HEK293 (cell line): ENCODE measurements at regions not wholly inside any gene's neighbourhood (a gene's known extent, or its start where the extent isn't known, plus 50 kb on each side); places are given as distances from the start of the nearest gene placed in this dataset.

ENCODE experiments used
- CTCF ChIA-PET: fragments of 350-600 bp; formaldehyde crosslinking; extraction: SDS; loops from one replicate; lab custom pipeline; 2021; ENCODE audit warnings: antibody characterized with exemption; lab: Yijun Ruan, JAX
- POLR2A ChIA-PET: fragments of 300-600 bp; formaldehyde crosslinking; extraction: SDS; loops from one replicate; lab custom pipeline; 2020; ENCODE audit warnings: antibody characterized with exemption, inconsistent platforms; lab: Yijun Ruan, JAX
- H3K27ac ChIP-seq: fragments of 200-500 bp; sonication (Bioruptor generic); 2 replicates; pipeline ENCODE4 v1.5.1; 2014; ENCODE audit warnings: low read depth, low read length, control low read depth, inconsistent platforms; ENCODE audit errors: extremely low read depth
- H3K36me3 ChIP-seq, 2 experiments: fragments of 200-500 bp in 1 of 2; sonication (Bioruptor generic) in 1 of 2; 1 replicate in 1 of 2; 2 replicates in 1 of 2; pipeline ENCODE4 v1.5.1; 2014 to 2017; ENCODE audit warnings: inconsistent platforms in 2 of 2, low read length in 2 of 2; ENCODE audit not compliant: control insufficient read depth in 2 of 2, insufficient read depth in 1 of 2
- H3K4me1 ChIP-seq: fragments of 200-500 bp; sonication (Bioruptor generic); 2 replicates; pipeline ENCODE4 v1.5.1; 2014; ENCODE audit warnings: mild to moderate bottlenecking, low read length, inconsistent platforms; ENCODE audit not compliant: control insufficient read depth, insufficient read depth
- H3K4me3 ChIP-seq: 2 replicates; pipeline ENCODE4 v1.5.1; 2011; ENCODE audit warnings: low read depth, mild to moderate bottlenecking, control low read depth, low read length, moderate library complexity
- H3K9me3 ChIP-seq: fragments of 200-500 bp; sonication (Bioruptor generic); 2 replicates; pipeline ENCODE4 v1.5.1; 2014; ENCODE audit warnings: low read depth, low read length, inconsistent platforms; ENCODE audit not compliant: control insufficient read depth, insufficient read depth
- EGR2 ChIP-seq: fragments of 450-650 bp; formaldehyde crosslinking; IDR thresholded peaks from 2 replicates; pipeline ENCODE4 v1.5.1; 2016; ENCODE audit warnings: low read depth, missing biosample characterization, missing genetic modification characterization
- FEZF1 ChIP-seq: fragments of 450-650 bp; formaldehyde crosslinking; IDR thresholded peaks from 2 replicates; pipeline ENCODE4 v1.5.1; 2016; ENCODE audit warnings: missing biosample characterization, missing genetic modification characterization
- GFI1B ChIP-seq: fragments of 450-650 bp; formaldehyde crosslinking; IDR thresholded peaks from 2 replicates; pipeline ENCODE4 v1.5.1; 2016; ENCODE audit warnings: missing biosample characterization, missing genetic modification characterization
- HOXC10 ChIP-seq: sonication (generic); formaldehyde crosslinking; IDR thresholded peaks from 2 replicates; pipeline ENCODE4 v1.8.1; 2023; ENCODE audit warnings: mild to moderate bottlenecking, missing genetic modification reagents
- MZF1 ChIP-seq: fragments of 450-650 bp; formaldehyde crosslinking; IDR thresholded peaks from 2 replicates; pipeline ENCODE4 v1.5.1; 2017; ENCODE audit warnings: missing biosample characterization, missing genetic modification characterization, borderline replicate concordance
- SCRT1 ChIP-seq: fragments of 450-650 bp; formaldehyde crosslinking; IDR thresholded peaks from 2 replicates; pipeline ENCODE4 v1.5.1; 2016; ENCODE audit warnings: missing biosample characterization, missing genetic modification characterization, borderline replicate concordance
- SETDB1 ChIP-seq: IDR thresholded peaks from one replicate; pipeline ENCODE4 v1.6.1; 2017; ENCODE audit warnings: mild to moderate bottlenecking, low read length, moderate library complexity, mixed read lengths; ENCODE audit not compliant: insufficient read length
- WT1 ChIP-seq: fragments of 450-650 bp; formaldehyde crosslinking; IDR thresholded peaks from 2 replicates; pipeline ENCODE4 v1.5.1; 2016; ENCODE audit warnings: missing biosample characterization, missing genetic modification characterization
- ZBTB17 ChIP-seq: fragments of 450-650 bp; formaldehyde crosslinking; IDR thresholded peaks from 2 replicates; pipeline ENCODE4 v1.5.1; 2016; ENCODE audit warnings: missing biosample characterization, missing genetic modification characterization
- ZBTB8A ChIP-seq: fragments of 450-650 bp; formaldehyde crosslinking; IDR thresholded peaks from 2 replicates; pipeline ENCODE4 v1.5.1; 2016; ENCODE audit warnings: missing biosample characterization, missing genetic modification characterization
- ZFP41 ChIP-seq: fragments of 450-650 bp; formaldehyde crosslinking; IDR thresholded peaks from 2 replicates; pipeline ENCODE4 v1.5.1; 2016; ENCODE audit warnings: missing biosample characterization, missing genetic modification characterization, borderline replicate concordance
- ZIC2 ChIP-seq: fragments of 450-650 bp; formaldehyde crosslinking; IDR thresholded peaks from 2 replicates; pipeline ENCODE4 v1.5.1; 2016; ENCODE audit warnings: missing biosample characterization, missing genetic modification characterization
- ZNF133 ChIP-seq: fragments of 450-650 bp; formaldehyde crosslinking; IDR thresholded peaks from 2 replicates; pipeline ENCODE4 v1.5.1; 2016; ENCODE audit warnings: missing biosample characterization, missing genetic modification characterization
- ZNF19 ChIP-seq: fragments of 450-650 bp; formaldehyde crosslinking; IDR thresholded peaks from 2 replicates; pipeline ENCODE4; 2016; ENCODE audit warnings: missing biosample characterization, missing genetic modification characterization, low read depth
- ZNF211 ChIP-seq: fragments of 450-650 bp; formaldehyde crosslinking; IDR thresholded peaks from 2 replicates; pipeline ENCODE4 v1.5.1; 2016; ENCODE audit warnings: low read depth, missing biosample characterization, missing genetic modification characterization
- ZNF24 ChIP-seq: fragments of 450-650 bp; formaldehyde crosslinking; IDR thresholded peaks from 2 replicates; pipeline ENCODE4 v1.5.1; 2016; ENCODE audit warnings: missing biosample characterization, missing genetic modification characterization
- ZNF248 ChIP-seq: fragments of 450-650 bp; formaldehyde crosslinking; IDR thresholded peaks from 2 replicates; pipeline ENCODE4 v1.5.1; 2017; ENCODE audit warnings: missing biosample characterization, missing genetic modification characterization
- ZNF341 ChIP-seq: fragments of 450-650 bp; formaldehyde crosslinking; IDR thresholded peaks from 2 replicates; pipeline ENCODE4; 2016; ENCODE audit warnings: low read depth, missing biosample characterization, missing genetic modification characterization
- ZNF366 ChIP-seq: fragments of 450-650 bp; formaldehyde crosslinking; conservative IDR thresholded peaks from 2 replicates; pipeline ENCODE4 v1.5.1; 2016; ENCODE audit warnings: missing biosample characterization, missing genetic modification characterization
- ZNF48 ChIP-seq: fragments of 450-650 bp; formaldehyde crosslinking; IDR thresholded peaks from 2 replicates; pipeline ENCODE4 v1.5.1; 2016; ENCODE audit warnings: missing biosample characterization, missing genetic modification characterization
- ZNF544 ChIP-seq: fragments of 450-650 bp; formaldehyde crosslinking; IDR thresholded peaks from 2 replicates; pipeline ENCODE4 v1.5.0; 2017; ENCODE audit warnings: missing biosample characterization, missing genetic modification characterization
- ZNF600 ChIP-seq: fragments of 450-650 bp; formaldehyde crosslinking; IDR thresholded peaks from 2 replicates; pipeline ENCODE4 v1.5.1; 2016; ENCODE audit warnings: missing biosample characterization, missing genetic modification characterization
- ZNF623 ChIP-seq: fragments of 450-650 bp; formaldehyde crosslinking; IDR thresholded peaks from 2 replicates; pipeline ENCODE4 v1.5.1; 2016; ENCODE audit warnings: missing biosample characterization, missing genetic modification characterization
- ZNF658 ChIP-seq: fragments of 450-650 bp; formaldehyde crosslinking; IDR thresholded peaks from 2 replicates; pipeline ENCODE4; 2016; ENCODE audit warnings: missing biosample characterization, missing genetic modification characterization
- ZXDB ChIP-seq: fragments of 450-650 bp; formaldehyde crosslinking; IDR thresholded peaks from 2 replicates; pipeline ENCODE4 v1.5.1; 2016; ENCODE audit warnings: missing biosample characterization, missing genetic modification characterization
- TF ChIP-seq, protein P1 (sequence below): fragments of 450-650 bp; formaldehyde crosslinking; IDR thresholded peaks from 2 replicates; pipeline ENCODE4 v1.5.1; 2016; ENCODE audit warnings: missing biosample characterization, missing genetic modification characterization
- TF ChIP-seq, protein P2 (sequence below): fragments of 450-650 bp; formaldehyde crosslinking; optimal IDR thresholded peaks from 2 replicates; pipeline ENCODE3; 2016; ENCODE audit warnings: missing biosample characterization, mild to moderate bottlenecking, missing genetic modification characterization

DNA sequence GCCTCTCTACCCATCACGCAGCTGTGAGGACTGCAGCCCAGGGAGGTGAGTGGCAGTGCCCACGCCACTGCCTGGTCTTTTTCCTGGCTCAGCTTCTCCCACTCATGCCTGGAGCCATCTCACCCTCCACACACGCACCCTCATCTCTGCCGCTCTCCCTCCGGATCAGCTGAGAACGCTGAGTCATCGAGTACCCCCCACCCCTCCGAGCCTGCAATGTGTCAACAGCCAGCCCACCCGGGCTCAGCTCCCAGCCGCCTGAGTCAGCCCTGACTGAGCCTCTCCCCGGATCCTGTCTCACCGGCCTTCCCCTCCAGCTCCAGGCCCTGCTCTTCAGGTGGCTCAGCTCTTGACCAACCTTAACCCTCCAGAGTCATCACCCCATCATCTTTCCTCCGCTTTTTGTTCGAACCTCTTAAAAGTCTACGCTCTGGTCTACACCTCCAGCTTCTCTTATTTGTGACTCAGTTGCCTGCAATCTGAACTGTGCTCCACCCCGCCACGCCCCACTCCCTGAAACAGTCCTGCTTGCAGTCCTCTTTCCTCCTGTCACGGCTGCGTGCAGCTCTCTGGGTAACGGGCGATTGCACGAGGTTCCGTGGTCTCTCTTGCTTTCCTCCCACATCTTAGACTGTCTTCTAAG is 94.4 kb upstream of the ASAP2 start (continued):
- TF ChIP-seq EGR2 (peak; percentile 55; the same call in 1 of the 2 replicates), SCRT1 (no peak), ZBTB8A (peak; percentile 57), ZNF600 (tag by site-specific recombination) (0 out of 2 replicates have a peak, but pooled peaks have one; percentile 19), ZIC2 (tag by site-specific recombination) (peak; percentile 33), ZBTB17 (tag by site-specific recombination) (peak; percentile 84)

DNA sequence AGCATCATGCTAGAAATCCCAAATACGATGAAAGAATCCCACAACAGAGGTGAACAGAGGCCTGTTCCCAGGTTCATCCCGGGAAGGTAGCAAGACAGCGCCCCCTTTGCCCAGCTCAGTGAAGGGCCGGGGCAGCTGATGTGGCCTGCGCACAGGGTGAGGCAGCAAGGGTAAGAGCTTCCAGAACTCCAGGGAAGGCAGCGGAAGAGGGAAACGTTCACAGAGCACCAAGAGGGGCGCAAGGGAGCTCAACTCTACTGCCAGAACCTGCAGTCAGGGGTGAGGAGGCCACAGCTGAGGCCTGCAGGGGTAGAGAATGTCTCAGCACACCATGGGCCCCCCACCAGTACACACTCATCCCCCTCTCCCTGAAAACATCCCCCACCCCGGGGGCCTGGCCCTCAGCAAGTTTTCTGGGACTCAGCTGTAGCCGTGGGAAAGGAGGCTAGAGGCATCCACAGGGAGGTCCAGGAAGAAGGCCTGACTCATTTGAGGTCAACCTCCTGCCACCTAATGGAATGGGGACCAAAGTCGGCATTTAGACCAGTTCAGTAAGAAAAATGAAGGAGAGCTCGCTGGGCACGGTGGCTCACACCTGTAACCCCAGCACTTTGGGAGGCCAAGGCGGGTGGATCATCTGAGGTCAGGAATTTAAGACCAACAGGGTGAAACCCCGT is 95.6 kb upstream of the ASAP2 start:
- TF ChIP-seq ZNF658 (tag by site-specific recombination) (no peak), ZFP41 (tag by site-specific recombination) (no peak), WT1 (tag by site-specific recombination) (no peak), ZNF133 (no peak), ZNF544 (tag by site-specific recombination) (no peak), FEZF1 (tag by site-specific recombination) (no peak), ZNF366 (no peak), HOXC10 (no peak), ZNF623 (tag by site-specific recombination) (no peak), ZNF341 (tag by site-specific recombination) (no peak), SETDB1 (no peak), MZF1 (tag by site-specific recombination) (no peak), GFI1B (tag by site-specific recombination) (no peak), ZNF48 (tag by site-specific recombination) (no peak), ZNF211 (no peak), ZNF19 (tag by site-specific recombination) (no peak), ZNF248 (no peak), ZNF24 (tag by site-specific recombination) (no peak)
- TF ChIP-seq, protein P1, sequence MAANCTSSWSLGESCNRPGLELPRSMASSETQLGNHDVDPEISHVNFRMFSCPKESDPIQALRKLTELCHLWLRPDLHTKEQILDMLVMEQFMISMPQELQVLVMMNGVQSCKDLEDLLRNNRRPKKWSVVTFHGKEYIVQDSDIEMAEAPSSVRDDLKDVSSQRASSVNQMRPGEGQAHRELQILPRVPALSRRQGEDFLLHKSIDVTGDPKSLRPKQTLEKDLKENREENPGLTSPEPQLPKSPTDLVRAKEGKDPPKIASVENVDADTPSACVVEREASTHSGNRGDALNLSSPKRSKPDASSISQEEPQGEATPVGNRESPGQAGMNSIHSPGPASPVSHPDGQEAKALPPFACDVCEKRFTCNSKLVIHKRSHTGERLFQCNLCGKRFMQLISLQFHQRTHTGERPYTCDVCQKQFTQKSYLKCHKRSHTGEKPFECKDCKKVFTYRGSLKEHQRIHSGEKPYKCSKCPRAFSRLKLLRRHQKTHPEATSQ, result no peak
- POLR2A ChIA-PET, result no interaction called here
- CTCF ChIA-PET, result interaction anchor here (0.5 to 2.2 kb wide), 9 partner anchors 8 to 635 kb away, joined by 3 to 7 read pairs (median 3); no protein-coding TSS in a partner anchor
- H3K27ac ChIP-seq, result no peak overlapping the region
- H3K9me3 ChIP-seq, result no peaks in the 10 kb centered on the region
- no peaks in the 10 kb centered on the region for H3K4me1 ChIP-seq
- no peaks in the 10 kb centered on the region for H3K36me3 ChIP-seq
- no peak overlapping the region for H3K4me3 ChIP-seq

DNA sequence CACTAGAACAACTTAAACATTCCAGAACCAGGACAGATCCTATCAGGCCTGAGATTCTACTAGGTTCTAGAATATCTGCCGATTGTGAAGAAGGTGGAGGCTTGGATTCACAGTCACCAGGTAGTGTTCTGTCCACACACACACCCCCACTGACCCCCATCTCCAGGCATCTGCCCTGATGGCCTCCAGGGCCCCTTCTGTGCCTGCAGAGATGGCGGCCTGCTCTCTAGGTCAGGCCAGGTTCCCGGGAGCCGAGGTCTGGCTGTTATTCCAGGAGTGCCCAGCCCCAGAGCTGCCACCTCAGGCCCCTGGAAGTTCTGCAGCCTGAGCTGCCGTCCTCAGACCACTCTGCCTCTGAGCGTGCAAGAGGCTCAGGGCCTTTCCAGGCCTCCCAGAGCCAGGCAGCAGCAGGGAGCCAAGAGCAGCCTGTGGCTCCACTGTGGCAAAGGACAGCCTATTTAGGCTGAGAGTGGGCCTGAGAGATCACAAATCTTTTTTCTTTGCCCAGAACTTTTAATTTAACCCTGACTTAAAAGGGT is 96.2 kb upstream of the ASAP2 start:
- CTCF ChIA-PET, result interaction anchor here (0.7 to 2.2 kb wide), 2 partner anchors 238 to 636 kb away, joined by 3 to 7 read pairs; no protein-coding TSS in a partner anchor
- no peak for TF ChIP-seq ZXDB (tag by site-specific recombination)
- TF ChIP-seq, protein P2, sequence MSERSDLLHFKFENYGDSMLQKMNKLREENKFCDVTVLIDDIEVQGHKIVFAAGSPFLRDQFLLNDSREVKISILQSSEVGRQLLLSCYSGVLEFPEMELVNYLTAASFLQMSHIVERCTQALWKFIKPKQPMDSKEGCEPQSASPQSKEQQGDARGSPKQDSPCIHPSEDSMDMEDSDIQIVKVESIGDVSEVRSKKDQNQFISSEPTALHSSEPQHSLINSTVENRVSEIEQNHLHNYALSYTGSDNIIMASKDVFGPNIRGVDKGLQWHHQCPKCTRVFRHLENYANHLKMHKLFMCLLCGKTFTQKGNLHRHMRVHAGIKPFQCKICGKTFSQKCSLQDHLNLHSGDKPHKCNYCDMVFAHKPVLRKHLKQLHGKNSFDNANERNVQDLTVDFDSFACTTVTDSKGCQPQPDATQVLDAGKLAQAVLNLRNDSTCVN (tag by site-specific recombination), result no peak
- TF ChIP-seq ZBTB17 (tag by site-specific recombination), result 0 out of 2 replicates have a peak, but pooled peaks have one; percentile 21
- TF ChIP-seq, all 188 proteins: peak for 1

More for the DNA sequence above, 96.2 kb upstream of the ASAP2 start:
- no peak overlapping the region for H3K4me3 ChIP-seq
- no peaks in the 10 kb centered on the region for H3K4me1 ChIP-seq
- H3K9me3 ChIP-seq, result no peaks in the 10 kb centered on the region
- H3K27ac ChIP-seq, result no peak overlapping the region
- H3K36me3 ChIP-seq, result no peaks in the 10 kb centered on the region
- POLR2A ChIA-PET, result no interaction called here
